ENCODE measurements at regions not wholly inside any gene's neighbourhood (a gene's known extent, or its start where the extent isn't known, plus 50 kb on each side); places are given as distances from the start of the nearest gene placed in this dataset.

DNA sequence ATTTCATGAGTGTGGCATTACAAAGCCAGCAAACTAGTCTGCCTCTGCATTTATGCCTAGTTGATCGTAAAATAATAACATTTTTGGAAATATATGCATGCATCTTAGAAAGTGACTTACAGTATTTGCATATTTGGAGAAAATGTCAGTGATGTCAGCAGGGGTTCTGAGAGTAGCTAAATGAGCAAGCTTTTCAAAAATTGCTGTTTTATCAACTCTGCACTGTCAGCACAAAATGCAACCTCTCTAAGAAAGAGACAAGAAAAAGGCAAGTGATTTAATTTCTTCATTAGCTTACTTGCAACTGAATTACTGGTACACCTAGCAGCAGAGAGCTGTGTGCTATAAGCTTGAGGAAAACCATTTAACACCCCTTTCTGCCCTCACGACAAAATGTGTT is 632.5 kb upstream of the MMS22L start:
- H3K36me3 Mint-ChIP-seq, result no peaks in the 10 kb centered on the region
- Histone ChIP-seq H2AFZ (replicated peaks) (peak overlapping the region; percentile 87), H3K4me3 (no peak overlapping the region), H4K20me1 (ENCODE audit: low read depth) (no peaks in the 10 kb centered on the region), H3K4me1 (peaks cover 29% of the 10 kb centered on the region), H3K79me2 (ENCODE audit: low read depth) (no peaks in the 10 kb centered on the region), H3K27ac (no peak overlapping the region), H3K9ac (no peak overlapping the region), H3K27me3 (no peaks in the 10 kb centered on the region), H3F3A (ENCODE audit: low read depth) (peaks cover 12% of the 10 kb centered on the region), H3K4me2 (no peak overlapping the region), H3K36me3 (no peaks in the 10 kb centered on the region), H3K9me3 (ENCODE audit: low read depth) (no peaks in the 10 kb centered on the region)
- DNase-seq (ENCODE audit: low spot score), result no peak
- TF ChIP-seq EZH2phosphoT487 (IDR thresholded peaks at IDR 0.05) (no peak), EZH2 (IDR thresholded peaks at IDR 0.05) (no peak), CTCF (IDR thresholded peaks at IDR 0.05) (no peak)
- no peaks in the 10 kb centered on the region for H3K9me3 Mint-ChIP-seq
- H3K27me3 Mint-ChIP-seq (ENCODE audit: insufficient read depth, low read depth), result no peaks in the 10 kb centered on the region
- no peak overlapping the region for H3K27ac Mint-ChIP-seq
- no peak overlapping the region for H3K4me3 Mint-ChIP-seq
- H3K4me1 Mint-ChIP-seq, result peaks cover 28% of the 10 kb centered on the region

GRCh38 chr6:97917369-97917768 is 634.4 kb upstream of the MMS22L start:
- Histone ChIP-seq H2AFZ (replicated peaks) (peak overlapping the region; percentile 87), H4K20me1 (ENCODE audit: low read depth) (no peaks in the 10 kb centered on the region), H3K79me2 (ENCODE audit: low read depth) (no peaks in the 10 kb centered on the region), H3K9ac (no peak overlapping the region), H3K27me3 (no peaks in the 10 kb centered on the region), H3K4me3 (no peak overlapping the region), H3K9me3 (ENCODE audit: low read depth) (no peaks in the 10 kb centered on the region), H3K4me2 (peak overlapping the region; percentile 34), H3K27ac (peak overlapping the region; percentile 60), H3K4me1 (peaks cover 29% of the 10 kb centered on the region), H3F3A (ENCODE audit: low read depth) (peaks cover 12% of the 10 kb centered on the region), H3K36me3 (no peaks in the 10 kb centered on the region)
- Mint-ChIP-seq H3K27ac (no peak overlapping the region), H3K9me3 (no peaks in the 10 kb centered on the region), H3K27me3 (ENCODE audit: insufficient read depth, low read depth) (no peaks in the 10 kb centered on the region), H3K4me3 (no peak overlapping the region), H3K4me1 (peaks cover 28% of the 10 kb centered on the region), H3K36me3 (no peaks in the 10 kb centered on the region)
- no peak for TF ChIP-seq EZH2 (IDR thresholded peaks at IDR 0.05)
- peak; percentile 74 for DNase-seq (ENCODE audit: low spot score)

DNA sequence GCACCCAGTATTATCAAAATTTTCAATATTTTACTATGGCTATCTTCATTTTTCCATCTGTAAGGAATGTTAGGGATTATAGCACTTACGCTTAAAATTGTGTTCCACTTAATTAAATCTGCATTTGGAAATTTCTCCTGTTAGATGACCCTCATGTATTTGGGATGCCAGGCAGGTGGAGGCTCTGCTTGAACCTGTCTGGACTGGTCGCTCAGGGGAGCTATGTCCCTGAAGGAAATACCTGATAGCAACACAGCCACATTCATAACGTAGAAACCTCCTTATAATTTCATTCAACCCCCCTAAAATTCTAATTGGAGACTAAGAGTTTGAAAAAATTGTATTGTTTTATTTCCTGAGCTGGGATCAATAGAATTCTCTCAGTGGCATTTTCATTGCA is 636.0 kb upstream of the MMS22L start:
- DNase-seq (ENCODE audit: low spot score), result no peak
- peaks cover under 1% of the 10 kb centered on the region for H3K27me3 Mint-ChIP-seq (ENCODE audit: insufficient read depth, low read depth)
- Histone ChIP-seq H4K20me1 (ENCODE audit: low read depth) (no peaks in the 10 kb centered on the region), H3K9ac (no peak overlapping the region), H3K27ac (no peak overlapping the region), H3K4me1 (peaks cover 29% of the 10 kb centered on the region), H3K4me2 (no peak overlapping the region), H3K4me3 (no peak overlapping the region), H3K36me3 (no peaks in the 10 kb centered on the region), H3F3A (ENCODE audit: low read depth) (peaks cover 12% of the 10 kb centered on the region), H3K27me3 (no peaks in the 10 kb centered on the region), H2AFZ (replicated peaks) (no peak overlapping the region), H3K9me3 (ENCODE audit: low read depth) (no peaks in the 10 kb centered on the region), H3K79me2 (ENCODE audit: low read depth) (no peaks in the 10 kb centered on the region)
- no peak overlapping the region for H3K4me3 Mint-ChIP-seq
- no peak overlapping the region for H3K27ac Mint-ChIP-seq
- H3K4me1 Mint-ChIP-seq, result peaks cover 28% of the 10 kb centered on the region
- no peak for TF ChIP-seq EZH2phosphoT487 (IDR thresholded peaks at IDR 0.05)
- TF ChIP-seq CTCF (IDR thresholded peaks at IDR 0.05), result no peak
- TF ChIP-seq EZH2 (IDR thresholded peaks at IDR 0.05), result no peak
- no peaks in the 10 kb centered on the region for H3K9me3 Mint-ChIP-seq
- H3K36me3 Mint-ChIP-seq, result no peaks in the 10 kb centered on the region

GRCh38 chr6:97919631-97920030 is 636.6 kb upstream of the MMS22L start:
- no peak for TF ChIP-seq EZH2phosphoT487 (IDR thresholded peaks at IDR 0.05)
- TF ChIP-seq CTCF (IDR thresholded peaks at IDR 0.05), result no peak
- TF ChIP-seq EZH2 (IDR thresholded peaks at IDR 0.05), result no peak
- peaks cover 28% of the 10 kb centered on the region for H3K4me1 Mint-ChIP-seq
- H3K36me3 Mint-ChIP-seq, result no peaks in the 10 kb centered on the region
- Histone ChIP-seq H3F3A (ENCODE audit: low read depth) (peaks cover 12% of the 10 kb centered on the region), H3K4me3 (no peak overlapping the region), H3K36me3 (no peaks in the 10 kb centered on the region), H3K9ac (no peak overlapping the region), H2AFZ (replicated peaks) (peak overlapping the region; percentile 91), H3K27me3 (no peaks in the 10 kb centered on the region), H3K27ac (no peak overlapping the region), H3K79me2 (ENCODE audit: low read depth) (no peaks in the 10 kb centered on the region), H3K9me3 (ENCODE audit: low read depth) (no peaks in the 10 kb centered on the region), H4K20me1 (ENCODE audit: low read depth) (no peaks in the 10 kb centered on the region), H3K4me2 (no peak overlapping the region), H3K4me1 (peaks cover 29% of the 10 kb centered on the region)
- no peaks in the 10 kb centered on the region for H3K9me3 Mint-ChIP-seq
- H3K4me3 Mint-ChIP-seq, result no peak overlapping the region
- no peak for DNase-seq (ENCODE audit: low spot score)
- H3K27ac Mint-ChIP-seq, result no peak overlapping the region
- peaks cover 3% of the 10 kb centered on the region for H3K27me3 Mint-ChIP-seq (ENCODE audit: insufficient read depth, low read depth)

All from neural progenitor cell (in vitro differentiated cells).